ENCODE measurements at regions not wholly inside any gene's neighbourhood (a gene's known extent, or its start where the extent isn't known, plus 50 kb on each side); places are given as distances from the start of the nearest gene placed in this dataset.

DNA sequence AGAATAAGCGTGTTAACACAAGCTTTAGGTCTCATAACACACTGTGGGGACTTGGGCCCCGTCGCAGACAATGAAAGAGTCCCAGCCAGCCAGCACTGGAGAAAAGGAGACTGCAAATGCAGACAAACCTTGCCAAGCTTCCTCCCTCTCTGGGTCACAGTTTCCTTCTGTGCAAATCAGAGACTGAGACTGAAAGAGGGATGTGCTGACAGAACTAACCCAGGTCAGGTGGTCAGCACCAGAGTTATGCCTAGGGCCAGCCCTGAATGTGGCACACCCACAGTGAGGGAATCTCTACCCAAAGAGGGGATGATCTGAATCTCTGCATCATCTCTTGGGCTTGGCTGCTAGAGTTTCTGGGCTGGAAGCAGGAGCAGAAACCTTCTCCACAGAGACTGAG is 282.3 kb upstream of the CCL2 start:
- Histone ChIP-seq H3K27me3 (ENCODE audit: insufficient read depth, low read length) (no peaks in the 10 kb centered on the region), H3K4me1 (ENCODE audit: insufficient read depth, low read length, severe bottlenecking) (no peaks in the 10 kb centered on the region), H3K4me3 (ENCODE audit: low read depth, low read length, poor library complexity, severe bottlenecking) (no peak overlapping the region), H3K27ac (ENCODE audit: low read depth, low read length, poor library complexity, severe bottlenecking) (no peak overlapping the region), H3K4me2 (ENCODE audit: low read length) (no peak overlapping the region), H2AFZ (ENCODE audit: low read length) (no peak overlapping the region), H3K9me3 (ENCODE audit: low read length) (no peaks in the 10 kb centered on the region), H3K36me3 (ENCODE audit: insufficient read depth, low read length) (no peaks in the 10 kb centered on the region), H3K9me2 (ENCODE audit: low read depth, low read length) (no peaks in the 10 kb centered on the region), H3F3A (ENCODE audit: insufficient read depth, low read length) (no peaks in the 10 kb centered on the region), H4K20me1 (ENCODE audit: insufficient read depth, low read length) (no peaks in the 10 kb centered on the region), H3K79me2 (ENCODE audit: insufficient read depth, low read length) (no peaks in the 10 kb centered on the region), H3K9ac (ENCODE audit: low read length) (no peak overlapping the region)
- no peak for TF ChIP-seq EZH2 (IDR thresholded peaks at IDR 0.05; ENCODE audit: borderline replicate concordance, low read length)
- TF ChIP-seq, protein P1, sequence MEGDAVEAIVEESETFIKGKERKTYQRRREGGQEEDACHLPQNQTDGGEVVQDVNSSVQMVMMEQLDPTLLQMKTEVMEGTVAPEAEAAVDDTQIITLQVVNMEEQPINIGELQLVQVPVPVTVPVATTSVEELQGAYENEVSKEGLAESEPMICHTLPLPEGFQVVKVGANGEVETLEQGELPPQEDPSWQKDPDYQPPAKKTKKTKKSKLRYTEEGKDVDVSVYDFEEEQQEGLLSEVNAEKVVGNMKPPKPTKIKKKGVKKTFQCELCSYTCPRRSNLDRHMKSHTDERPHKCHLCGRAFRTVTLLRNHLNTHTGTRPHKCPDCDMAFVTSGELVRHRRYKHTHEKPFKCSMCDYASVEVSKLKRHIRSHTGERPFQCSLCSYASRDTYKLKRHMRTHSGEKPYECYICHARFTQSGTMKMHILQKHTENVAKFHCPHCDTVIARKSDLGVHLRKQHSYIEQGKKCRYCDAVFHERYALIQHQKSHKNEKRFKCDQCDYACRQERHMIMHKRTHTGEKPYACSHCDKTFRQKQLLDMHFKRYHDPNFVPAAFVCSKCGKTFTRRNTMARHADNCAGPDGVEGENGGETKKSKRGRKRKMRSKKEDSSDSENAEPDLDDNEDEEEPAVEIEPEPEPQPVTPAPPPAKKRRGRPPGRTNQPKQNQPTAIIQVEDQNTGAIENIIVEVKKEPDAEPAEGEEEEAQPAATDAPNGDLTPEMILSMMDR (IDR thresholded peaks at IDR 0.05; ENCODE audit: low read length) = no peak

GRCh38 chr17:33973491-33973890 is 281.6 kb upstream of the CCL2 start:
- Histone ChIP-seq H3K9me3 (ENCODE audit: low read length) (no peaks in the 10 kb centered on the region), H3K4me2 (ENCODE audit: low read length) (no peak overlapping the region), H3F3A (ENCODE audit: insufficient read depth, low read length) (no peaks in the 10 kb centered on the region), H3K9ac (ENCODE audit: low read length) (no peak overlapping the region), H3K27ac (ENCODE audit: low read depth, low read length, poor library complexity, severe bottlenecking) (no peak overlapping the region), H3K79me2 (ENCODE audit: insufficient read depth, low read length) (no peaks in the 10 kb centered on the region), H3K36me3 (ENCODE audit: insufficient read depth, low read length) (no peaks in the 10 kb centered on the region), H4K20me1 (ENCODE audit: insufficient read depth, low read length) (no peaks in the 10 kb centered on the region), H3K4me1 (ENCODE audit: insufficient read depth, low read length, severe bottlenecking) (no peaks in the 10 kb centered on the region), H2AFZ (ENCODE audit: low read length) (no peak overlapping the region), H3K9me2 (ENCODE audit: low read depth, low read length) (no peaks in the 10 kb centered on the region), H3K4me3 (ENCODE audit: low read depth, low read length, poor library complexity, severe bottlenecking) (no peak overlapping the region), H3K27me3 (ENCODE audit: insufficient read depth, low read length) (no peaks in the 10 kb centered on the region)
- TF ChIP-seq, protein P1 (IDR thresholded peaks at IDR 0.05; ENCODE audit: low read length) = no peak
- TF ChIP-seq EZH2 (IDR thresholded peaks at IDR 0.05; ENCODE audit: borderline replicate concordance, low read length) = no peak

GRCh38 chr17:33974276-33974675 is 280.8 kb upstream of the CCL2 start:
- Histone ChIP-seq H4K20me1 (ENCODE audit: insufficient read depth, low read length) (no peaks in the 10 kb centered on the region), H3K36me3 (ENCODE audit: insufficient read depth, low read length) (no peaks in the 10 kb centered on the region), H3K9me2 (ENCODE audit: low read depth, low read length) (no peaks in the 10 kb centered on the region), H3K27me3 (ENCODE audit: insufficient read depth, low read length) (no peaks in the 10 kb centered on the region), H3K4me1 (ENCODE audit: insufficient read depth, low read length, severe bottlenecking) (no peaks in the 10 kb centered on the region), H2AFZ (ENCODE audit: low read length) (no peak overlapping the region), H3F3A (ENCODE audit: insufficient read depth, low read length) (no peaks in the 10 kb centered on the region), H3K27ac (ENCODE audit: low read depth, low read length, poor library complexity, severe bottlenecking) (no peak overlapping the region), H3K4me3 (ENCODE audit: low read depth, low read length, poor library complexity, severe bottlenecking) (no peak overlapping the region), H3K79me2 (ENCODE audit: insufficient read depth, low read length) (no peaks in the 10 kb centered on the region), H3K9ac (ENCODE audit: low read length) (no peak overlapping the region), H3K4me2 (ENCODE audit: low read length) (no peak overlapping the region), H3K9me3 (ENCODE audit: low read length) (no peaks in the 10 kb centered on the region)
- TF ChIP-seq, protein P1 (IDR thresholded peaks at IDR 0.05; ENCODE audit: low read length) = no peak
- no peak for TF ChIP-seq EZH2 (IDR thresholded peaks at IDR 0.05; ENCODE audit: borderline replicate concordance, low read length)
